ENCODE measurements at regions not wholly inside any gene's neighbourhood (a gene's known extent, or its start where the extent isn't known, plus 50 kb on each side); places are given as distances from the start of the nearest gene placed in this dataset.

GRCh38 chr9:109557481-109557880 lies 59.4 kb upstream of the PTPN3 start:
- Mint-ChIP-seq H3K4me1 (ENCODE audit: unreplicated experiment) (peaks cover 14% of the 10 kb centered on the region), H3K36me3 (ENCODE audit: unreplicated experiment) (no peaks in the 10 kb centered on the region), H3K9me3 (ENCODE audit: unreplicated experiment) (no peaks in the 10 kb centered on the region), H3K27me3 (ENCODE audit: unreplicated experiment) (peaks cover 23% of the 10 kb centered on the region), H3K4me3 (ENCODE audit: unreplicated experiment) (no peak overlapping the region), H3K27ac (ENCODE audit: unreplicated experiment) (no peak overlapping the region)
- no peak for DNase-seq (ENCODE audit: extremely low spot score, unreplicated experiment)
- no peak for TF ChIP-seq CTCF (IDR thresholded peaks at IDR 0.05)

GRCh38 chr9:109558718-109559151 lies 60.6 kb upstream of the PTPN3 start:
- Mint-ChIP-seq H3K36me3 (ENCODE audit: unreplicated experiment) (no peaks in the 10 kb centered on the region), H3K9me3 (ENCODE audit: unreplicated experiment) (no peaks in the 10 kb centered on the region), H3K27ac (ENCODE audit: unreplicated experiment) (no peak overlapping the region), H3K4me1 (ENCODE audit: unreplicated experiment) (peaks cover 14% of the 10 kb centered on the region), H3K4me3 (ENCODE audit: unreplicated experiment) (no peak overlapping the region), H3K27me3 (ENCODE audit: unreplicated experiment) (peaks cover 34% of the 10 kb centered on the region)
- DNase-seq (ENCODE audit: extremely low spot score, unreplicated experiment) = no peak
- TF ChIP-seq CTCF (IDR thresholded peaks at IDR 0.05) = no peak

GRCh38 chr9:109560470-109561132 lies 62.5 kb upstream of the PTPN3 start:
- H3K4me3 Mint-ChIP-seq (ENCODE audit: unreplicated experiment) = no peak overlapping the region
- H3K27me3 Mint-ChIP-seq (ENCODE audit: unreplicated experiment) = peaks cover 51% of the 10 kb centered on the region
- peaks cover 13% of the 10 kb centered on the region for H3K4me1 Mint-ChIP-seq (ENCODE audit: unreplicated experiment)
- no peak for TF ChIP-seq CTCF (IDR thresholded peaks at IDR 0.05)
- no peaks in the 10 kb centered on the region for H3K9me3 Mint-ChIP-seq (ENCODE audit: unreplicated experiment)
- H3K27ac Mint-ChIP-seq (ENCODE audit: unreplicated experiment) = no peak overlapping the region
- no peak for DNase-seq (ENCODE audit: extremely low spot score, unreplicated experiment)
- H3K36me3 Mint-ChIP-seq (ENCODE audit: unreplicated experiment) = no peaks in the 10 kb centered on the region

- Mint-ChIP-seq H3K36me3 (ENCODE audit: unreplicated experiment) (no peaks in the 10 kb centered on the region), H3K4me3 (ENCODE audit: unreplicated experiment) (no peak overlapping the region), H3K27ac (ENCODE audit: unreplicated experiment) (no peak overlapping the region), H3K27me3 (ENCODE audit: unreplicated experiment) (peaks cover 55% of the 10 kb centered on the region), H3K9me3 (ENCODE audit: unreplicated experiment) (no peaks in the 10 kb centered on the region), H3K4me1 (ENCODE audit: unreplicated experiment) (peaks cover 8% of the 10 kb centered on the region)
- TF ChIP-seq CTCF (IDR thresholded peaks at IDR 0.05) = no peak
- DNase-seq (ENCODE audit: extremely low spot score, unreplicated experiment) = no peak
Observed at GRCh38 chr9:109561137-109561536, 63.0 kb upstream of the PTPN3 start.

- peaks cover 5% of the 10 kb centered on the region for H3K36me3 Mint-ChIP-seq (ENCODE audit: unreplicated experiment)
- H3K4me3 Mint-ChIP-seq (ENCODE audit: unreplicated experiment) = no peak overlapping the region
- H3K27ac Mint-ChIP-seq (ENCODE audit: unreplicated experiment) = no peak overlapping the region
- no peak for TF ChIP-seq CTCF (IDR thresholded peaks at IDR 0.05)
- H3K9me3 Mint-ChIP-seq (ENCODE audit: unreplicated experiment) = peaks cover 19% of the 10 kb centered on the region
- peaks cover 67% of the 10 kb centered on the region for H3K27me3 Mint-ChIP-seq (ENCODE audit: unreplicated experiment)
- DNase-seq (ENCODE audit: extremely low spot score, unreplicated experiment) = no peak
- no peaks in the 10 kb centered on the region for H3K4me1 Mint-ChIP-seq (ENCODE audit: unreplicated experiment)
Observed at GRCh38 chr9:109568089-109568488, 70.0 kb upstream of the PTPN3 start.
